ENCODE measurements at regions not wholly inside any gene's neighbourhood (a gene's known extent, or its start where the extent isn't known, plus 50 kb on each side); places are given as distances from the start of the nearest gene placed in this dataset.

DNA sequence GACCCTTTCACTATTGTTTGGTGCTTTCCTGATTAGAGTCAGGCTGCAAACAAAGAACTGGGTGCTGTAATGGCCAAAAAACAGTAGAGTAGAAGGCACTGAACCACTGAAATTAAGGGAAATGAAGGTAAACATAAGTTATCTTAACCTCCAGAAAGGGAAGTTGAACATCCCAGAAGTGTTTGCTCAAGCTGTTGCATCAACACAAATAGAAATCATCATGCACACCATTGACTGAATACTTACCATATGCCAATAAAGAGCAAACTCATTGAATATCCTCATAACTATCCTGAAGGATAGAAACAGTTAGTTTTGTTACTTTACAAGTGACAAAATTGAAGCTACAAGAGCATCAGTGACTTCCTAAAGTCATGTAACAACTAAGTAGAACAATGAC, 477.4 kb upstream of the CHST9 start:
- Histone ChIP-seq H3K79me2 (ENCODE audit: control insufficient read depth, insufficient read depth, low read length) (no peaks in the 10 kb centered on the region), H3K9me1 (replicated peaks; ENCODE audit: control insufficient read depth, extremely low read depth, insufficient read depth, low read length) (no peaks in the 10 kb centered on the region), H3K27ac (ENCODE audit: insufficient read depth, low read depth, low read length) (no peak overlapping the region), H3K4me1 (ENCODE audit: control insufficient read depth, extremely low read depth, insufficient read depth, low read length) (no peaks in the 10 kb centered on the region), H2AFZ (ENCODE audit: low read depth, low read length) (no peak overlapping the region), H3K27me3 (ENCODE audit: control insufficient read depth in 2 of 2, insufficient read depth in 2 of 2, low read length in 2 of 2) (no peaks in the 10 kb centered on the region), H3K4me2 (ENCODE audit: insufficient read depth, low read length) (no peak overlapping the region), H3K9ac (replicated peaks; ENCODE audit: extremely low read depth, insufficient read depth, low read length) (no peak overlapping the region), H3K36me3 (ENCODE audit: control insufficient read depth in 2 of 2, extremely low read depth in 1 of 2, insufficient read depth in 2 of 2, low read length in 2 of 2) (no peaks in the 10 kb centered on the region), H4K20me1 (replicated peaks; ENCODE audit: control insufficient read depth, extremely low read depth, insufficient read depth, low read length) (no peaks in the 10 kb centered on the region), H3K4me3 (replicated peaks in 1 of 3; ENCODE audit: insufficient read depth in 1 of 3, low read depth in 1 of 3, low read length in 3 of 3) (no peak overlapping the region), H3K9me3 (replicated peaks; ENCODE audit: control insufficient read depth, insufficient read depth, low read length) (no peaks in the 10 kb centered on the region)
- DNase-seq (ENCODE audit: low read depth, low spot score): no peak
- intact Hi-C loops (cut with micrococcal nuclease): no loop called here
- FAIRE-seq: no peak
- TF ChIP-seq JUN (IDR thresholded peaks at IDR 0.05; ENCODE audit: borderline replicate concordance, insufficient read depth, insufficient read length, low read depth) (no peak), EZH2 (IDR thresholded peaks at IDR 0.05; ENCODE audit: borderline replicate concordance, low read depth, low read length, severe bottlenecking) (no peak), FOS (IDR thresholded peaks at IDR 0.05; ENCODE audit: borderline replicate concordance, insufficient read depth, low read length) (no peak), MYC (IDR thresholded peaks at IDR 0.05; ENCODE audit: low read depth, low read length) (no peak), POLR2AphosphoS5 (IDR thresholded peaks at IDR 0.05; ENCODE audit: insufficient read depth, low read depth, low read length) (no peak), POLR2A (IDR thresholded peaks at IDR 0.05; ENCODE audit: low read depth, low read length) (no peak), GATA2 (IDR thresholded peaks at IDR 0.05; ENCODE audit: insufficient read depth, insufficient read length, low read depth, low read length) (no peak)
- TF ChIP-seq, protein P1, sequence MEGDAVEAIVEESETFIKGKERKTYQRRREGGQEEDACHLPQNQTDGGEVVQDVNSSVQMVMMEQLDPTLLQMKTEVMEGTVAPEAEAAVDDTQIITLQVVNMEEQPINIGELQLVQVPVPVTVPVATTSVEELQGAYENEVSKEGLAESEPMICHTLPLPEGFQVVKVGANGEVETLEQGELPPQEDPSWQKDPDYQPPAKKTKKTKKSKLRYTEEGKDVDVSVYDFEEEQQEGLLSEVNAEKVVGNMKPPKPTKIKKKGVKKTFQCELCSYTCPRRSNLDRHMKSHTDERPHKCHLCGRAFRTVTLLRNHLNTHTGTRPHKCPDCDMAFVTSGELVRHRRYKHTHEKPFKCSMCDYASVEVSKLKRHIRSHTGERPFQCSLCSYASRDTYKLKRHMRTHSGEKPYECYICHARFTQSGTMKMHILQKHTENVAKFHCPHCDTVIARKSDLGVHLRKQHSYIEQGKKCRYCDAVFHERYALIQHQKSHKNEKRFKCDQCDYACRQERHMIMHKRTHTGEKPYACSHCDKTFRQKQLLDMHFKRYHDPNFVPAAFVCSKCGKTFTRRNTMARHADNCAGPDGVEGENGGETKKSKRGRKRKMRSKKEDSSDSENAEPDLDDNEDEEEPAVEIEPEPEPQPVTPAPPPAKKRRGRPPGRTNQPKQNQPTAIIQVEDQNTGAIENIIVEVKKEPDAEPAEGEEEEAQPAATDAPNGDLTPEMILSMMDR (IDR thresholded peaks at IDR 0.05; ENCODE audit: extremely low read depth in 1 of 2, insufficient read depth in 1 of 2, low read depth in 1 of 2, low read length in 2 of 2): no peak
- TF ChIP-seq, protein P2, sequence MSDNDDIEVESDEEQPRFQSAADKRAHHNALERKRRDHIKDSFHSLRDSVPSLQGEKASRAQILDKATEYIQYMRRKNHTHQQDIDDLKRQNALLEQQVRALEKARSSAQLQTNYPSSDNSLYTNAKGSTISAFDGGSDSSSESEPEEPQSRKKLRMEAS (IDR thresholded peaks at IDR 0.05; ENCODE audit: insufficient read depth, insufficient read length): no peak
- dilution Hi-C loops (cut with MboI; ENCODE audit: extremely low pct_ligation_motif_present, low sequenced_read_pairs): no loop called here
- ChIA-PET POLR2A (no interaction called here), CTCF (no interaction called here)
- BruUV-seq (replicated peaks): no TSS peak
